NCI-H748 (cell line): ENCODE measurements at regions not wholly inside any gene's neighbourhood (a gene's known extent, or its start where the extent isn't known, plus 50 kb on each side); places are given as distances from the start of the nearest gene placed in this dataset.

Experiments
- DNase-seq: peaks from one replicate; lab custom pipeline; 2025; ENCODE audit not compliant: unreplicated experiment; lab: John Stamatoyannopoulos, UW

- DNase-seq = no peak
These were observed 164.9 kb upstream of the PRNP start for GRCh38 chr20:4521170-4521968.

GRCh38 chr20:4519534-4519933, 166.7 kb upstream of the PRNP start:
- DNase-seq = peak; percentile 49

- DNase-seq = no peak
These were observed 169.4 kb upstream of the PRNP start for GRCh38 chr20:4516876-4517275.

- DNase-seq = no peak
These were observed 172.5 kb upstream of the PRNP start for GRCh38 chr20:4513720-4514119.

- no peak for DNase-seq
These were observed 173.2 kb upstream of the PRNP start for GRCh38 chr20:4512891-4513550.

- no peak for DNase-seq
These were observed 174.5 kb upstream of the PRNP start for GRCh38 chr20:4511776-4512175.

GRCh38 chr20:4509825-4510522, 176.3 kb upstream of the PRNP start:
- no peak for DNase-seq

GRCh38 chr20:4508773-4509172, 177.5 kb upstream of the PRNP start:
- no peak for DNase-seq

GRCh38 chr20:4507288-4507719, 179.0 kb upstream of the PRNP start:
- DNase-seq = peak; percentile 48

- no peak for DNase-seq
These were observed 181.4 kb upstream of the PRNP start for GRCh38 chr20:4504814-4505213.

GRCh38 chr20:4502756-4503155, 183.5 kb upstream of the PRNP start:
- DNase-seq = no peak

- no peak for DNase-seq
These were observed 192.9 kb upstream of the PRNP start for GRCh38 chr20:4493386-4493785.

GRCh38 chr20:4491643-4492042, 194.6 kb upstream of the PRNP start:
- DNase-seq = no peak

GRCh38 chr20:4490606-4491280, 195.5 kb upstream of the PRNP start:
- DNase-seq = no peak

GRCh38 chr20:4490045-4490444, 196.2 kb upstream of the PRNP start:
- DNase-seq = no peak

- no peak for DNase-seq
These were observed 197.6 kb upstream of the PRNP start for GRCh38 chr20:4488407-4489339.

- DNase-seq = peak; percentile 24
These were observed 201.8 kb upstream of the PRNP start for GRCh38 chr20:4484379-4484997.

GRCh38 chr20:4483961-4484360, 202.3 kb upstream of the PRNP start:
- DNase-seq = no peak

GRCh38 chr20:4483486-4483885, 202.8 kb upstream of the PRNP start:
- DNase-seq = no peak

GRCh38 chr20:4480104-4480503, 206.2 kb upstream of the PRNP start:
- no peak for DNase-seq
